VCaP (cell line): ENCODE measurements at regions not wholly inside any gene's neighbourhood (a gene's known extent, or its start where the extent isn't known, plus 50 kb on each side); places are given as distances from the start of the nearest gene placed in this dataset.
A peak's percentile ranks its signal among the peaks of the same experiment; 100 is the strongest.

Source experiments
- H3K27ac ChIP-seq: fragments of 450-650 bp; 2 replicates; pipeline ENCODE4 v1.5.1; 2017
- CTCF ChIP-seq: fragments of 450-650 bp; conservative IDR thresholded peaks from 2 replicates; pipeline ENCODE4 v1.5.1; 2017; ENCODE audit warnings: mild to moderate bottlenecking, moderate library complexity

GRCh38 chr12:32025906-32026305, 66.7 kb downstream of the RESF1 start:
- H3K27ac ChIP-seq, result no peak overlapping the region
- no peak for TF ChIP-seq CTCF

- H3K27ac ChIP-seq, result no peak overlapping the region
- TF ChIP-seq CTCF, result no peak
Observed at GRCh38 chr12:32027684-32028365, 68.6 kb downstream of the RESF1 start.

- TF ChIP-seq CTCF, result no peak
- no peak overlapping the region for H3K27ac ChIP-seq
Observed at GRCh38 chr12:32030151-32030550, 70.9 kb downstream of the RESF1 start.

- TF ChIP-seq CTCF, result no peak
- H3K27ac ChIP-seq, result no peak overlapping the region
Observed at GRCh38 chr12:32030676-32031075, 71.5 kb downstream of the RESF1 start.

- no peak for TF ChIP-seq CTCF
- peak overlapping the region; percentile 86; the same call in 1 of the 2 replicates for H3K27ac ChIP-seq
Observed at GRCh38 chr12:32031109-32031508, 71.9 kb downstream of the RESF1 start.

GRCh38 chr12:32032205-32032810, 73.1 kb downstream of the RESF1 start:
- TF ChIP-seq CTCF, result no peak

GRCh38 chr12:32033406-32033805, 73.2 kb upstream of the BICD1 start:
- peak overlapping the region; percentile 86 for H3K27ac ChIP-seq
- TF ChIP-seq CTCF, result no peak

More at GRCh38 chr12:32032205-32032810, 73.1 kb downstream of the RESF1 start:
- H3K27ac ChIP-seq, result peak overlapping the region; percentile 86
